Activated naive CD4-positive, alpha-beta T cell treated with anti-CD3 and anti-CD28 coated beads, Interleukin-2, amount 50 U/mL, for 72 hours (primary cell): ENCODE measurements at regions not wholly inside any gene's neighbourhood (a gene's known extent, or its start where the extent isn't known, plus 50 kb on each side); places are given as distances from the start of the nearest gene placed in this dataset.

ENCODE experiments used
- ATAC-seq, 2 donors: fragments of 150-1000 bp; cut with Tn5 transposase; 2 replicates each; pipeline ENCODE4 v1.10.0; 2021; ENCODE audit warnings: mild to moderate bottlenecking in 2 of 2, moderate library complexity in 2 of 2
- DNase-seq, 2 donors: peaks; one replicate each; pipeline ENCODE4 v3.0.0; 2021 to 2022; ENCODE audit warnings: low spot score in 2 of 2
- H3K27ac Mint-ChIP-seq, 2 donors: one replicate each; pipeline ENCODE4 v1.8.0; 2022; ENCODE audit warnings: mild to moderate bottlenecking in 2 of 2, mixed read lengths in 2 of 2
- H3K36me3 Mint-ChIP-seq, 2 donors: one replicate each; pipeline ENCODE4 v1.8.0; 2022; ENCODE audit warnings: mixed read lengths in 2 of 2
- H3K9me3 Mint-ChIP-seq, 2 donors: one replicate each; pipeline ENCODE4 v1.8.0; 2022; ENCODE audit warnings: mixed read lengths in 2 of 2

GRCh38 chr16:5882087-5882640 lies 784.6 kb upstream of the EEF2KMT start:
- H3K36me3 Mint-ChIP-seq: no peaks in the 10 kb centered on the region
- DNase-seq (no peak), ATAC-seq (no peak)
- peaks cover 3 to 8% of the 10 kb centered on the region in 2 donors for H3K9me3 Mint-ChIP-seq
- H3K27ac Mint-ChIP-seq: no peak overlapping the region

GRCh38 chr16:5875416-5875815 lies 777.8 kb upstream of the EEF2KMT start:
- ATAC-seq: no peak
- peaks cover 10 to 26% of the 10 kb centered on the region in 2 donors for H3K9me3 Mint-ChIP-seq
- DNase-seq: no peak
- no peak overlapping the region for H3K27ac Mint-ChIP-seq
- no peaks in the 10 kb centered on the region for H3K36me3 Mint-ChIP-seq

GRCh38 chr16:5874899-5875298 lies 777.3 kb upstream of the EEF2KMT start:
- no peaks in the 10 kb centered on the region for H3K36me3 Mint-ChIP-seq
- ATAC-seq: no peak
- no peak for DNase-seq
- H3K27ac Mint-ChIP-seq: no peak overlapping the region
- peaks cover 10 to 26% of the 10 kb centered on the region in 2 donors for H3K9me3 Mint-ChIP-seq

- H3K9me3 Mint-ChIP-seq: peaks cover 10 to 22% of the 10 kb centered on the region in 2 donors
- DNase-seq (no peak), ATAC-seq (no peak)
- no peak overlapping the region for H3K27ac Mint-ChIP-seq
- H3K36me3 Mint-ChIP-seq: no peaks in the 10 kb centered on the region
Measured at GRCh38 chr16:5873221-5873620, 775.6 kb upstream of the EEF2KMT start.

- no peaks in the 10 kb centered on the region for H3K36me3 Mint-ChIP-seq
- ATAC-seq (no peak), DNase-seq (no peak)
- H3K27ac Mint-ChIP-seq: no peak overlapping the region
- peaks cover 10 to 19% of the 10 kb centered on the region in 2 donors for H3K9me3 Mint-ChIP-seq
Measured at GRCh38 chr16:5870886-5871691, 773.5 kb upstream of the EEF2KMT start.

GRCh38 chr16:5867250-5867649 lies 769.7 kb upstream of the EEF2KMT start:
- ATAC-seq: no peak
- H3K36me3 Mint-ChIP-seq: no peaks in the 10 kb centered on the region
- peaks cover 9 to 12% of the 10 kb centered on the region in 2 donors for H3K9me3 Mint-ChIP-seq

GRCh38 chr16:5865236-5865635 lies 767.6 kb upstream of the EEF2KMT start:
- DNase-seq (no peak), ATAC-seq (no peak)
- Mint-ChIP-seq H3K36me3 (no peaks in the 10 kb centered on the region), H3K9me3 (peaks cover 5 to 15% of the 10 kb centered on the region in 2 donors), H3K27ac (no peak overlapping the region)

More at GRCh38 chr16:5867250-5867649, 769.7 kb upstream of the EEF2KMT start:
- H3K27ac Mint-ChIP-seq: no peak overlapping the region
- no peak for DNase-seq

GRCh38 chr16:5863071-5863606 lies 765.5 kb upstream of the EEF2KMT start:
- no peak for DNase-seq
- H3K36me3 Mint-ChIP-seq: no peaks in the 10 kb centered on the region
- H3K27ac Mint-ChIP-seq: no peak overlapping the region
- no peak for ATAC-seq
- peaks cover 5 to 15% of the 10 kb centered on the region in 2 donors for H3K9me3 Mint-ChIP-seq

- no peak for ATAC-seq
- H3K9me3 Mint-ChIP-seq: peaks cover 5 to 15% of the 10 kb centered on the region in 2 donors
- H3K36me3 Mint-ChIP-seq: no peaks in the 10 kb centered on the region
- H3K27ac Mint-ChIP-seq: no peak overlapping the region
- no peak for DNase-seq
Measured at GRCh38 chr16:5862103-5862840, 764.7 kb upstream of the EEF2KMT start.

GRCh38 chr16:5861241-5861640 lies 763.6 kb upstream of the EEF2KMT start:
- DNase-seq: no peak
- Mint-ChIP-seq H3K9me3 (peaks cover 5 to 15% of the 10 kb centered on the region in 2 donors), H3K36me3 (no peaks in the 10 kb centered on the region), H3K27ac (no peak overlapping the region)
- ATAC-seq: no peak

GRCh38 chr16:5858180-5858579 lies 760.6 kb upstream of the EEF2KMT start:
- no peaks in the 10 kb centered on the region for H3K36me3 Mint-ChIP-seq
- ATAC-seq (no peak), DNase-seq (no peak)
- H3K27ac Mint-ChIP-seq: no peak overlapping the region
- peaks cover 0 to 3% of the 10 kb centered on the region in 2 donors for H3K9me3 Mint-ChIP-seq

- Mint-ChIP-seq H3K36me3 (no peaks in the 10 kb centered on the region), H3K27ac (no peak overlapping the region), H3K9me3 (no peaks in the 10 kb centered on the region)
- DNase-seq: no peak
- ATAC-seq: no peak
Measured at GRCh38 chr16:5854027-5854426, 756.4 kb upstream of the EEF2KMT start.

GRCh38 chr16:5852151-5852550 lies 754.6 kb upstream of the EEF2KMT start:
- ATAC-seq (no peak), DNase-seq (no peak)
- Mint-ChIP-seq H3K27ac (no peak overlapping the region), H3K9me3 (no peaks in the 10 kb centered on the region), H3K36me3 (no peaks in the 10 kb centered on the region)

GRCh38 chr16:5851393-5851982 lies 753.9 kb upstream of the EEF2KMT start:
- Mint-ChIP-seq H3K36me3 (no peaks in the 10 kb centered on the region), H3K27ac (no peak overlapping the region), H3K9me3 (no peaks in the 10 kb centered on the region)
- ATAC-seq (no peak), DNase-seq (no peak)

GRCh38 chr16:5850632-5851392 lies 753.2 kb upstream of the EEF2KMT start:
- Mint-ChIP-seq H3K36me3 (no peaks in the 10 kb centered on the region), H3K9me3 (no peaks in the 10 kb centered on the region), H3K27ac (no peak overlapping the region)
- DNase-seq: no peak
- no peak for ATAC-seq

GRCh38 chr16:5845046-5845445 lies 747.5 kb upstream of the EEF2KMT start:
- ATAC-seq (no peak), DNase-seq (no peak)
- peaks cover 6 to 7% of the 10 kb centered on the region in 2 donors for H3K9me3 Mint-ChIP-seq
- no peaks in the 10 kb centered on the region for H3K36me3 Mint-ChIP-seq
- no peak overlapping the region for H3K27ac Mint-ChIP-seq
